ENCODE measurements at regions not wholly inside any gene's neighbourhood (a gene's known extent, or its start where the extent isn't known, plus 50 kb on each side); places are given as distances from the start of the nearest gene placed in this dataset.
A peak's percentile ranks its signal among the peaks of the same experiment; 100 is the strongest.

- Histone ChIP-seq H3K9me2 (replicated peaks; ENCODE audit: insufficient read depth) (no peaks in the 10 kb centered on the region), H4K20me1 (ENCODE audit: insufficient read depth, poor library complexity, severe bottlenecking) (no peaks in the 10 kb centered on the region), H3K27me3 (no peaks in the 10 kb centered on the region), H3K36me3 (replicated peaks; ENCODE audit: insufficient read depth, low read depth) (no peaks in the 10 kb centered on the region), H3K4me3 (no peak overlapping the region), H3K4me1 (ENCODE audit: insufficient read depth) (no peaks in the 10 kb centered on the region), H3K27ac (no peak overlapping the region), H2AFZ (no peak overlapping the region), H3K4me2 (no peak overlapping the region), H3K79me2 (no peaks in the 10 kb centered on the region), H3K9me3 (ENCODE audit: low read depth) (no peaks in the 10 kb centered on the region)
- TF ChIP-seq EZH2 (IDR thresholded peaks at IDR 0.05; ENCODE audit: borderline replicate concordance) (no peak), EZH2phosphoT487 (IDR thresholded peaks at IDR 0.05; ENCODE audit: low read depth, severe bottlenecking, unreplicated experiment) (no peak), CTCF (IDR thresholded peaks at IDR 0.05; ENCODE audit: poor library complexity) (no peak)
- 89% methylated on average over 1 of the region's 1 CpG for WGBS (ENCODE audit: low lambda C conversion rate, missing lambda C conversion rate)
- DNase-seq (ENCODE audit: low spot score): peak; percentile 5
Measured at GRCh38 chr2:220789961-220790360, 782.1 kb downstream of the EPHA4 start.

GRCh38 chr2:220795705-220796104 is 776.4 kb downstream of the EPHA4 start:
- TF ChIP-seq EZH2phosphoT487 (IDR thresholded peaks at IDR 0.05; ENCODE audit: low read depth, severe bottlenecking, unreplicated experiment) (no peak), CTCF (IDR thresholded peaks at IDR 0.05; ENCODE audit: poor library complexity) (no peak), EZH2 (IDR thresholded peaks at IDR 0.05; ENCODE audit: borderline replicate concordance) (no peak)
- H3K4me1 ChIP-seq (ENCODE audit: insufficient read depth): no peaks in the 10 kb centered on the region
- H3K9me2 ChIP-seq (replicated peaks; ENCODE audit: insufficient read depth): no peaks in the 10 kb centered on the region
- no peak overlapping the region for H3K4me3 ChIP-seq
- H3K9me3 ChIP-seq (ENCODE audit: low read depth): no peaks in the 10 kb centered on the region
- H3K27ac ChIP-seq: no peak overlapping the region
- no peaks in the 10 kb centered on the region for H3K79me2 ChIP-seq
- no peaks in the 10 kb centered on the region for H3K27me3 ChIP-seq
- DNase-seq (ENCODE audit: low spot score): no peak
- no peaks in the 10 kb centered on the region for H3K36me3 ChIP-seq (replicated peaks; ENCODE audit: insufficient read depth, low read depth)
- WGBS (ENCODE audit: low lambda C conversion rate, missing lambda C conversion rate): 84% methylated on average over 3 of the region's 3 CpGs
- H3K4me2 ChIP-seq: no peak overlapping the region
- no peaks in the 10 kb centered on the region for H4K20me1 ChIP-seq (ENCODE audit: insufficient read depth, poor library complexity, severe bottlenecking)
- H2AFZ ChIP-seq: no peak overlapping the region

GRCh38 chr2:220811115-220811514 is 761.0 kb downstream of the EPHA4 start:
- Histone ChIP-seq H3K79me2 (no peaks in the 10 kb centered on the region), H2AFZ (no peak overlapping the region), H3K36me3 (replicated peaks; ENCODE audit: insufficient read depth, low read depth) (no peaks in the 10 kb centered on the region), H3K27me3 (no peaks in the 10 kb centered on the region), H3K4me1 (ENCODE audit: insufficient read depth) (no peaks in the 10 kb centered on the region), H3K4me3 (no peak overlapping the region), H3K9me2 (replicated peaks; ENCODE audit: insufficient read depth) (no peaks in the 10 kb centered on the region), H3K4me2 (no peak overlapping the region), H3K9me3 (ENCODE audit: low read depth) (no peaks in the 10 kb centered on the region), H3K27ac (no peak overlapping the region), H4K20me1 (ENCODE audit: insufficient read depth, poor library complexity, severe bottlenecking) (no peaks in the 10 kb centered on the region)
- WGBS (ENCODE audit: low lambda C conversion rate, missing lambda C conversion rate): 91% methylated on average over 1 of the region's 1 CpG
- DNase-seq (ENCODE audit: low spot score): no peak
- TF ChIP-seq EZH2 (IDR thresholded peaks at IDR 0.05; ENCODE audit: borderline replicate concordance): no peak

- no peak for DNase-seq (ENCODE audit: low spot score)
- 64% methylated on average over 1 of the region's 1 CpG for WGBS (ENCODE audit: low lambda C conversion rate, missing lambda C conversion rate)
- no peak overlapping the region for H3K27ac ChIP-seq
Measured at GRCh38 chr2:220811952-220812570, 760.0 kb downstream of the EPHA4 start.

More at GRCh38 chr2:220811952-220812570, 760.0 kb downstream of the EPHA4 start:
- Histone ChIP-seq H3K9me2 (replicated peaks; ENCODE audit: insufficient read depth) (no peaks in the 10 kb centered on the region), H3K4me2 (no peak overlapping the region), H3K4me1 (ENCODE audit: insufficient read depth) (no peaks in the 10 kb centered on the region), H3K79me2 (no peaks in the 10 kb centered on the region), H3K4me3 (no peak overlapping the region), H3K9me3 (ENCODE audit: low read depth) (no peaks in the 10 kb centered on the region), H3K27me3 (no peaks in the 10 kb centered on the region), H2AFZ (no peak overlapping the region), H4K20me1 (ENCODE audit: insufficient read depth, poor library complexity, severe bottlenecking) (no peaks in the 10 kb centered on the region), H3K36me3 (replicated peaks; ENCODE audit: insufficient read depth, low read depth) (no peaks in the 10 kb centered on the region)
- TF ChIP-seq EZH2phosphoT487 (IDR thresholded peaks at IDR 0.05; ENCODE audit: low read depth, severe bottlenecking, unreplicated experiment): no peak
- TF ChIP-seq EZH2 (IDR thresholded peaks at IDR 0.05; ENCODE audit: borderline replicate concordance): no peak
- TF ChIP-seq CTCF (IDR thresholded peaks at IDR 0.05; ENCODE audit: poor library complexity): no peak

Data from hepatocyte (in vitro differentiated cells).